GM12801 (cell line): ENCODE measurements at regions not wholly inside any gene's neighbourhood (a gene's known extent, or its start where the extent isn't known, plus 50 kb on each side); places are given as distances from the start of the nearest gene placed in this dataset.

Experiments
- CTCF ChIP-seq: IDR thresholded peaks from one replicate; pipeline ENCODE4 v1.5.1; 2011; ENCODE audit warnings: control low read depth; ENCODE audit not compliant: insufficient read length; ENCODE audit errors: extremely low read depth

- no peak for TF ChIP-seq CTCF
These were observed 243.3 kb downstream of the ENGASE start for GRCh38 chr17:79317916-79318315.

DNA sequence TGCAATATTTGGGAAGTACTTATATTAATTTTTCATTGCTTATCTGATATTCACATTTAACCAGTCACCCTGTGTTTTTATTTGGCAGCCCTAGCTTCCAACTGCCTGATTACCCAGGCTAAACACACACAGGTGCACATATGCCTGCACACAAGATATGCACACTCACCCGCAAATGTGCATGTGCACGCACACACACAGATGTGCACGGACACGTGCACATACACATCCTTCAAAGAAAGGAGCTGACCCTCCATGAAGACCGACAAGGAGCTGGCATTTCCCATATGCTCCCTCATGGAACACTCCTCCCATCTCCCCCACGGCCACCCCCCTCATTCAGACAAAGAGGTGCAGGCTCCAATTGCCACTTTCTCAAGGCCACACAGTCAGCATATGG lies 242.2 kb downstream of the ENGASE start:
- no peak for TF ChIP-seq CTCF

- TF ChIP-seq CTCF = no peak
These were observed 240.9 kb downstream of the ENGASE start for GRCh38 chr17:79315358-79316105.

GRCh38 chr17:79314617-79315357 lies 240.2 kb downstream of the ENGASE start:
- TF ChIP-seq CTCF = no peak

GRCh38 chr17:79311373-79311772 lies 236.7 kb downstream of the ENGASE start:
- no peak for TF ChIP-seq CTCF

GRCh38 chr17:79306424-79307318 lies 232.0 kb downstream of the ENGASE start:
- no peak for TF ChIP-seq CTCF
